Mucosa of stomach (tissue), 1 donor: ENCODE measurements at regions not wholly inside any gene's neighbourhood (a gene's known extent, or its start where the extent isn't known, plus 50 kb on each side); places are given as distances from the start of the nearest gene placed in this dataset.

Experiments used
- H3K27me3 ChIP-seq: one replicate; pipeline ENCODE4 v1.7.0; 2013; ENCODE audit warnings: mild to moderate bottlenecking, low read length; ENCODE audit not compliant: control insufficient read depth, insufficient read depth
- H3K36me3 ChIP-seq: one replicate; pipeline ENCODE4 v1.7.0; 2013; ENCODE audit warnings: low read length; ENCODE audit not compliant: control insufficient read depth, insufficient read depth
- H3K4me1 ChIP-seq: one replicate; pipeline ENCODE4 v1.7.0; 2013; ENCODE audit warnings: mild to moderate bottlenecking, low read length; ENCODE audit not compliant: control insufficient read depth, insufficient read depth
- H3K4me3 ChIP-seq: one replicate; pipeline ENCODE4 v1.7.0; 2013; ENCODE audit warnings: low read length
- H3K9ac ChIP-seq: one replicate; pipeline ENCODE4 v1.7.0; 2013; ENCODE audit warnings: mild to moderate bottlenecking, low read length, moderate library complexity
- H3K9me3 ChIP-seq: one replicate; pipeline ENCODE4 v1.7.0; 2013; ENCODE audit warnings: mild to moderate bottlenecking, low read length, moderate library complexity; ENCODE audit not compliant: control insufficient read depth
- donor health status: Pancreatic carcinoma.

- Histone ChIP-seq H3K27me3 (no peaks in the 10 kb centered on the region), H3K36me3 (no peaks in the 10 kb centered on the region), H3K4me3 (no peak overlapping the region), H3K9me3 (no peaks in the 10 kb centered on the region), H3K4me1 (no peaks in the 10 kb centered on the region), H3K9ac (no peak overlapping the region)
These were observed 1901.9 kb upstream of the ACO1 start for GRCh38 chr9:30482499-30482898.

GRCh38 chr9:30484690-30485089, 1899.8 kb upstream of the ACO1 start:
- H3K27me3 ChIP-seq: no peaks in the 10 kb centered on the region
- H3K4me3 ChIP-seq: no peak overlapping the region
- H3K9me3 ChIP-seq: no peaks in the 10 kb centered on the region
- H3K9ac ChIP-seq: no peak overlapping the region
- H3K4me1 ChIP-seq: no peaks in the 10 kb centered on the region
- H3K36me3 ChIP-seq: no peaks in the 10 kb centered on the region

GRCh38 chr9:30504502-30504905, 1879.9 kb upstream of the ACO1 start:
- no peaks in the 10 kb centered on the region for H3K9me3 ChIP-seq
- no peak overlapping the region for H3K4me3 ChIP-seq
- no peak overlapping the region for H3K9ac ChIP-seq
- no peaks in the 10 kb centered on the region for H3K36me3 ChIP-seq
- no peaks in the 10 kb centered on the region for H3K27me3 ChIP-seq
- no peaks in the 10 kb centered on the region for H3K4me1 ChIP-seq

- no peaks in the 10 kb centered on the region for H3K9me3 ChIP-seq
- H3K36me3 ChIP-seq: no peaks in the 10 kb centered on the region
- H3K9ac ChIP-seq: no peak overlapping the region
- no peak overlapping the region for H3K4me3 ChIP-seq
- H3K4me1 ChIP-seq: no peaks in the 10 kb centered on the region
- no peaks in the 10 kb centered on the region for H3K27me3 ChIP-seq
These were observed 1879.1 kb upstream of the ACO1 start for GRCh38 chr9:30505311-30505710.

- Histone ChIP-seq H3K9ac (no peak overlapping the region), H3K4me1 (no peaks in the 10 kb centered on the region), H3K27me3 (no peaks in the 10 kb centered on the region), H3K36me3 (no peaks in the 10 kb centered on the region), H3K9me3 (no peaks in the 10 kb centered on the region), H3K4me3 (no peak overlapping the region)
These were observed 1877.7 kb upstream of the ACO1 start for GRCh38 chr9:30506749-30507148.

- Histone ChIP-seq H3K4me3 (no peak overlapping the region), H3K4me1 (no peaks in the 10 kb centered on the region), H3K9ac (no peak overlapping the region), H3K27me3 (no peaks in the 10 kb centered on the region), H3K36me3 (no peaks in the 10 kb centered on the region), H3K9me3 (no peaks in the 10 kb centered on the region)
These were observed 1877.3 kb upstream of the ACO1 start for GRCh38 chr9:30507166-30507565.

- H3K9ac ChIP-seq: no peak overlapping the region
- H3K27me3 ChIP-seq: no peaks in the 10 kb centered on the region
- H3K9me3 ChIP-seq: no peaks in the 10 kb centered on the region
- H3K4me1 ChIP-seq: no peaks in the 10 kb centered on the region
- no peaks in the 10 kb centered on the region for H3K36me3 ChIP-seq
- H3K4me3 ChIP-seq: no peak overlapping the region
These were observed 1872.8 kb upstream of the ACO1 start for GRCh38 chr9:30511666-30512065.

GRCh38 chr9:30519166-30519565, 1865.3 kb upstream of the ACO1 start:
- no peaks in the 10 kb centered on the region for H3K9me3 ChIP-seq
- H3K36me3 ChIP-seq: no peaks in the 10 kb centered on the region
- H3K27me3 ChIP-seq: no peaks in the 10 kb centered on the region
- no peak overlapping the region for H3K9ac ChIP-seq
- no peak overlapping the region for H3K4me3 ChIP-seq
- no peaks in the 10 kb centered on the region for H3K4me1 ChIP-seq

GRCh38 chr9:30519756-30520155, 1864.7 kb upstream of the ACO1 start:
- H3K27me3 ChIP-seq: no peaks in the 10 kb centered on the region
- no peak overlapping the region for H3K9ac ChIP-seq
- H3K4me3 ChIP-seq: no peak overlapping the region
- H3K36me3 ChIP-seq: no peaks in the 10 kb centered on the region
- no peaks in the 10 kb centered on the region for H3K4me1 ChIP-seq
- no peaks in the 10 kb centered on the region for H3K9me3 ChIP-seq

GRCh38 chr9:30522061-30522460, 1862.4 kb upstream of the ACO1 start:
- no peaks in the 10 kb centered on the region for H3K36me3 ChIP-seq
- no peaks in the 10 kb centered on the region for H3K9me3 ChIP-seq
- H3K4me3 ChIP-seq: no peak overlapping the region
- H3K4me1 ChIP-seq: no peaks in the 10 kb centered on the region
- no peaks in the 10 kb centered on the region for H3K27me3 ChIP-seq
- no peak overlapping the region for H3K9ac ChIP-seq

- no peaks in the 10 kb centered on the region for H3K27me3 ChIP-seq
- H3K4me1 ChIP-seq: no peaks in the 10 kb centered on the region
- H3K9me3 ChIP-seq: no peaks in the 10 kb centered on the region
- H3K9ac ChIP-seq: no peak overlapping the region
- no peak overlapping the region for H3K4me3 ChIP-seq
- H3K36me3 ChIP-seq: no peaks in the 10 kb centered on the region
These were observed 1862.0 kb upstream of the ACO1 start for GRCh38 chr9:30522486-30522885.

- no peak overlapping the region for H3K4me3 ChIP-seq
- no peaks in the 10 kb centered on the region for H3K27me3 ChIP-seq
- H3K9me3 ChIP-seq: no peaks in the 10 kb centered on the region
- H3K4me1 ChIP-seq: no peaks in the 10 kb centered on the region
- no peaks in the 10 kb centered on the region for H3K36me3 ChIP-seq
- no peak overlapping the region for H3K9ac ChIP-seq
These were observed 1860.1 kb upstream of the ACO1 start for GRCh38 chr9:30524311-30524710.

GRCh38 chr9:30534455-30534854, 1850.0 kb upstream of the ACO1 start:
- Histone ChIP-seq H3K9ac (no peak overlapping the region), H3K9me3 (no peaks in the 10 kb centered on the region), H3K4me3 (no peak overlapping the region), H3K27me3 (no peaks in the 10 kb centered on the region), H3K36me3 (no peaks in the 10 kb centered on the region), H3K4me1 (no peaks in the 10 kb centered on the region)
